ENCODE measurements at regions not wholly inside any gene's neighbourhood (a gene's known extent, or its start where the extent isn't known, plus 50 kb on each side); places are given as distances from the start of the nearest gene placed in this dataset.
"Not testable (repeated sequence)": the region's sequence is repeated elsewhere in the genome, so short reads cannot be mapped to it uniquely, and the experiment has no call there.

- no peak for DNase-seq (ENCODE audit: low spot score)
Measured at GRCh38 chr5:162800301-162800700, 637.1 kb upstream of the CCNG1 start.

- DNase-seq (ENCODE audit: low spot score): no peak
Measured at GRCh38 chr5:162801235-162801634, 636.2 kb upstream of the CCNG1 start.

- no peak for DNase-seq (ENCODE audit: low spot score)
Measured at GRCh38 chr5:162806195-162806594, 631.2 kb upstream of the CCNG1 start.

GRCh38 chr5:162811071-162811470, 626.3 kb upstream of the CCNG1 start:
- no peak for DNase-seq (ENCODE audit: low spot score)

- no peak for DNase-seq (ENCODE audit: low spot score)
Measured at GRCh38 chr5:162816816-162817215, 620.6 kb upstream of the CCNG1 start.

GRCh38 chr5:162817364-162817763, 620.0 kb upstream of the CCNG1 start:
- DNase-seq (ENCODE audit: low spot score): no peak

- not testable (repeated sequence) for DNase-seq (ENCODE audit: low spot score)
Measured at GRCh38 chr5:162821664-162822063, 615.7 kb upstream of the CCNG1 start.

- no peak for DNase-seq (ENCODE audit: low spot score)
Measured at GRCh38 chr5:162824360-162824759, 613.0 kb upstream of the CCNG1 start.

GRCh38 chr5:162837155-162837554, 600.2 kb upstream of the CCNG1 start:
- no peak for DNase-seq (ENCODE audit: low spot score)

- no peak for DNase-seq (ENCODE audit: low spot score)
Measured at GRCh38 chr5:162842727-162843126, 594.7 kb upstream of the CCNG1 start.

GRCh38 chr5:162852134-162852533, 585.3 kb upstream of the CCNG1 start:
- no peak for DNase-seq (ENCODE audit: low spot score)

- no peak for DNase-seq (ENCODE audit: low spot score)
Measured at GRCh38 chr5:162858770-162859169, 578.6 kb upstream of the CCNG1 start.

- DNase-seq (ENCODE audit: low spot score): no peak
Measured at GRCh38 chr5:162870966-162871365, 566.4 kb upstream of the CCNG1 start.

- no peak for DNase-seq (ENCODE audit: low spot score)
Measured at GRCh38 chr5:162882629-162883028, 554.8 kb upstream of the CCNG1 start.

GRCh38 chr5:162886717-162887116, 550.7 kb upstream of the CCNG1 start:
- DNase-seq (ENCODE audit: low spot score): no peak

- DNase-seq (ENCODE audit: low spot score): no peak
Measured at GRCh38 chr5:162888268-162888667, 549.1 kb upstream of the CCNG1 start.

GRCh38 chr5:162911873-162912272, 525.5 kb upstream of the CCNG1 start:
- no peak for DNase-seq (ENCODE audit: low spot score)

GRCh38 chr5:162916368-162916767, 521.0 kb upstream of the CCNG1 start:
- no peak for DNase-seq (ENCODE audit: low spot score)

GRCh38 chr5:162929104-162929503, 508.3 kb upstream of the CCNG1 start:
- no peak for DNase-seq (ENCODE audit: low spot score)

- DNase-seq (ENCODE audit: low spot score): no peak
Measured at GRCh38 chr5:162931501-162931900, 505.9 kb upstream of the CCNG1 start.

- no peak for DNase-seq (ENCODE audit: low spot score)
Measured at GRCh38 chr5:162939991-162940390, 497.4 kb upstream of the CCNG1 start.

- no peak for DNase-seq (ENCODE audit: low spot score)
Measured at GRCh38 chr5:162948677-162949076, 488.7 kb upstream of the CCNG1 start.

- no peak for DNase-seq (ENCODE audit: low spot score)
Measured at GRCh38 chr5:162956570-162956969, 480.8 kb upstream of the CCNG1 start.

- not testable (repeated sequence) for DNase-seq (ENCODE audit: low spot score)
Measured at GRCh38 chr5:162964144-162964543, 473.3 kb upstream of the CCNG1 start.

- no peak for DNase-seq (ENCODE audit: low spot score)
Measured at GRCh38 chr5:162990063-162990462, 447.3 kb upstream of the CCNG1 start.
